HL-60 (cell line): ENCODE measurements at regions not wholly inside any gene's neighbourhood (a gene's known extent, or its start where the extent isn't known, plus 50 kb on each side); places are given as distances from the start of the nearest gene placed in this dataset.

Experiments
- DNase-seq, 2 experiments: peaks; one replicate each; pipeline ENCODE4 v3.0.0-alpha.2; 2010 to 2020; ENCODE audit warnings: low read depth in 1 of 2, low spot score in 1 of 2
- H3K27ac ChIP-seq: fragments of 250-450 bp; sonication (Bioruptor Pico); replicated peaks from 2 replicates; pipeline ENCODE4 v1.5.1; 2020; ENCODE audit warnings: mild to moderate bottlenecking, moderate library complexity
- H3K27me3 ChIP-seq: fragments of 250-450 bp; sonication (Bioruptor Pico); 2 replicates; pipeline ENCODE4 v1.5.1; 2021; ENCODE audit warnings: mild to moderate bottlenecking, moderate library complexity; ENCODE audit not compliant: insufficient read depth, poor library complexity, severe bottlenecking
- H3K4me3 ChIP-seq: replicated peaks from 2 replicates; pipeline ENCODE4 v1.5.1; 2011; ENCODE audit warnings: mild to moderate bottlenecking, control low read depth, low read length; ENCODE audit not compliant: insufficient read depth
- GABPA ChIP-seq: IDR thresholded peaks from 2 replicates; pipeline ENCODE4 v1.6.1; 2012; ENCODE audit warnings: low read depth
- POLR2AphosphoS5 ChIP-seq: IDR thresholded peaks from 2 replicates; pipeline ENCODE4 v1.6.1; 2012; ENCODE audit warnings: low read depth
- SPI1 ChIP-seq: IDR thresholded peaks from 2 replicates; pipeline ENCODE4 v1.6.1; 2012; ENCODE audit warnings: low read depth, mild to moderate bottlenecking, borderline replicate concordance
- TF ChIP-seq, protein P1 (sequence below): IDR thresholded peaks from one replicate; pipeline ENCODE4 v1.5.1; 2011; ENCODE audit warnings: low read length, control low read depth, inconsistent platforms; ENCODE audit not compliant: insufficient read depth
- TF ChIP-seq, protein P2 (sequence below): IDR thresholded peaks from 2 replicates; pipeline ENCODE4 v1.6.1; 2012; ENCODE audit warnings: low read depth; ENCODE audit not compliant: insufficient replicate concordance

DNA sequence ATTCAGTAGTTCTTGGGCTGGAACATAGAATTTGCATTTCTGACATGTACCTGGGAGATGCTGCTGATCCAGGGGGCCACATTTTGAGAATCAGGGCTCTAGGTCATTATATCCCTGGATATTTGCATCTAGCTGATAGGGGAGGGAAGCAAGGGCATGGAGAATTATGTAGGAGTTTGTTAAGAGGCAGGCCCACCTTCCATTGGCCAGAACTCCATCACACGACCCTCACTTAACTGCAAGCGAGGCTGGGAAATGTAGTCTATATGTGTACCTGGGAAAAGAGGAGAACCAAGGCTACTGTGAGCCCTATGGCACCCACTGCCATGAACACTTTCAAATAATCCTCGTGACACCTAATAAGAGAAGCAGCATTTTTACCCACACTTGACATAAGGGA lies 657.6 kb downstream of the MED13L start:
- Histone ChIP-seq H3K4me3 (no peak overlapping the region), H3K27ac (no peak overlapping the region), H3K27me3 (peaks cover 3% of the 10 kb centered on the region)
- DNase-seq: no peak
- TF ChIP-seq, protein P1, sequence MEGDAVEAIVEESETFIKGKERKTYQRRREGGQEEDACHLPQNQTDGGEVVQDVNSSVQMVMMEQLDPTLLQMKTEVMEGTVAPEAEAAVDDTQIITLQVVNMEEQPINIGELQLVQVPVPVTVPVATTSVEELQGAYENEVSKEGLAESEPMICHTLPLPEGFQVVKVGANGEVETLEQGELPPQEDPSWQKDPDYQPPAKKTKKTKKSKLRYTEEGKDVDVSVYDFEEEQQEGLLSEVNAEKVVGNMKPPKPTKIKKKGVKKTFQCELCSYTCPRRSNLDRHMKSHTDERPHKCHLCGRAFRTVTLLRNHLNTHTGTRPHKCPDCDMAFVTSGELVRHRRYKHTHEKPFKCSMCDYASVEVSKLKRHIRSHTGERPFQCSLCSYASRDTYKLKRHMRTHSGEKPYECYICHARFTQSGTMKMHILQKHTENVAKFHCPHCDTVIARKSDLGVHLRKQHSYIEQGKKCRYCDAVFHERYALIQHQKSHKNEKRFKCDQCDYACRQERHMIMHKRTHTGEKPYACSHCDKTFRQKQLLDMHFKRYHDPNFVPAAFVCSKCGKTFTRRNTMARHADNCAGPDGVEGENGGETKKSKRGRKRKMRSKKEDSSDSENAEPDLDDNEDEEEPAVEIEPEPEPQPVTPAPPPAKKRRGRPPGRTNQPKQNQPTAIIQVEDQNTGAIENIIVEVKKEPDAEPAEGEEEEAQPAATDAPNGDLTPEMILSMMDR: no peak
- TF ChIP-seq GABPA (no peak), POLR2AphosphoS5 (no peak), SPI1 (no peak)
- TF ChIP-seq, protein P2, sequence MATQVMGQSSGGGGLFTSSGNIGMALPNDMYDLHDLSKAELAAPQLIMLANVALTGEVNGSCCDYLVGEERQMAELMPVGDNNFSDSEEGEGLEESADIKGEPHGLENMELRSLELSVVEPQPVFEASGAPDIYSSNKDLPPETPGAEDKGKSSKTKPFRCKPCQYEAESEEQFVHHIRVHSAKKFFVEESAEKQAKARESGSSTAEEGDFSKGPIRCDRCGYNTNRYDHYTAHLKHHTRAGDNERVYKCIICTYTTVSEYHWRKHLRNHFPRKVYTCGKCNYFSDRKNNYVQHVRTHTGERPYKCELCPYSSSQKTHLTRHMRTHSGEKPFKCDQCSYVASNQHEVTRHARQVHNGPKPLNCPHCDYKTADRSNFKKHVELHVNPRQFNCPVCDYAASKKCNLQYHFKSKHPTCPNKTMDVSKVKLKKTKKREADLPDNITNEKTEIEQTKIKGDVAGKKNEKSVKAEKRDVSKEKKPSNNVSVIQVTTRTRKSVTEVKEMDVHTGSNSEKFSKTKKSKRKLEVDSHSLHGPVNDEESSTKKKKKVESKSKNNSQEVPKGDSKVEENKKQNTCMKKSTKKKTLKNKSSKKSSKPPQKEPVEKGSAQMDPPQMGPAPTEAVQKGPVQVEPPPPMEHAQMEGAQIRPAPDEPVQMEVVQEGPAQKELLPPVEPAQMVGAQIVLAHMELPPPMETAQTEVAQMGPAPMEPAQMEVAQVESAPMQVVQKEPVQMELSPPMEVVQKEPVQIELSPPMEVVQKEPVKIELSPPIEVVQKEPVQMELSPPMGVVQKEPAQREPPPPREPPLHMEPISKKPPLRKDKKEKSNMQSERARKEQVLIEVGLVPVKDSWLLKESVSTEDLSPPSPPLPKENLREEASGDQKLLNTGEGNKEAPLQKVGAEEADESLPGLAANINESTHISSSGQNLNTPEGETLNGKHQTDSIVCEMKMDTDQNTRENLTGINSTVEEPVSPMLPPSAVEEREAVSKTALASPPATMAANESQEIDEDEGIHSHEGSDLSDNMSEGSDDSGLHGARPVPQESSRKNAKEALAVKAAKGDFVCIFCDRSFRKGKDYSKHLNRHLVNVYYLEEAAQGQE: no peak

DNA sequence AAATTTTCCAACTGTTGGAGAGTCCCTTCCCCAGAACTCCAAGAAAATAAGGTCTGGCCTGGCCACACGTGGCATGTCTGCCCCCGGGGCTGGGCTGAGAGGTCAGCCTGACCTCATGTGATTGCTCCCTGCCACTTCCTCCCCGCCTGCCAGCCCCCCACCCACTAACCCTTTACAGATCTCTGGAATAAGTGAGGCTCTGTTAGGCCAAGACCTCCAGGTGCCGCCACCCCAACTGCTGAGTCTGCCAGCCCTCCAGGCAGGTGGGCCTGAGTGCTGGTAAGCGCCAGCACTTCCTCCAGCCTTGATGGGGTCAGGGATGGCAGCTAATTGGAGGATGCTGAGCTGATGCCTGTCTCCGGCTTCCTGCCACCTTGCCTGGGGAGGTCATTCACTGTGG lies 658.4 kb downstream of the MED13L start:
- TF ChIP-seq, protein P2: no peak
- no peak for TF ChIP-seq POLR2AphosphoS5
- TF ChIP-seq GABPA: no peak
- TF ChIP-seq, protein P1: no peak
- no peak for TF ChIP-seq SPI1
- no peak overlapping the region for H3K27ac ChIP-seq
- no peak for DNase-seq

DNA sequence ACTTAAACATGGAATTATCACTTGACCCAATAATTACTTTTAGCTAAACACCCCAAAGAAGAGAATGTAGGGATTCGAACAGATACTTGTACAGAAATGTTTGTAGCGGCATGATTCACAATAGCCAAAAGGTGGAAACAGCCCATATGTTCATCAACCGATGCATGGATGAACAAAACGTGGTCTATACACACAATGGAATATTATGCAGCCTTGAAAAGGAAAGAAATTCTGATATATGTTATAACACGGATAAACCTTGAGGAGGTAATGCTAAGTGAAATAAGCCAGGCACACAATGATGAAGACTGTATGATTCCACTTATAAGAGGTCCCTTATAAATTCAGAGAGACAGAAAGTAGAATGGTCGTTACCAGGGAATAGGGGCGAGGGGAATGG lies 659.4 kb downstream of the MED13L start:
- Histone ChIP-seq H3K27me3 (no peaks in the 10 kb centered on the region), H3K27ac (no peak overlapping the region), H3K4me3 (no peak overlapping the region)
- TF ChIP-seq, protein P2: no peak
- TF ChIP-seq, protein P1: no peak
- TF ChIP-seq POLR2AphosphoS5: no peak
- TF ChIP-seq GABPA: no peak
- TF ChIP-seq SPI1: no peak
- no peak for DNase-seq

More for the DNA sequence above, 658.4 kb downstream of the MED13L start:
- H3K4me3 ChIP-seq: no peak overlapping the region
- H3K27me3 ChIP-seq: no peaks in the 10 kb centered on the region
